Thyroid gland (tissue), 4 donors: ENCODE measurements at regions not wholly inside any gene's neighbourhood (a gene's known extent, or its start where the extent isn't known, plus 50 kb on each side); places are given as distances from the start of the nearest gene placed in this dataset.

Experiments used
- POLR2A ChIP-seq, 2 donors: fragments of 450-650 bp; IDR thresholded peaks; one replicate each; pipeline ENCODE4 v1.6.1; 2017; ENCODE audit warnings: antibody characterized with exemption in 2 of 2, mild to moderate bottlenecking in 2 of 2, moderate library complexity in 1 of 2
- TF ChIP-seq, protein P1 (sequence below), 6 experiments: fragments of 200-600 bp in 3 of 6; fragments of 450-650 bp in 3 of 6; sonication (generic) in 3 of 6; IDR thresholded peaks; one replicate each; pipeline ENCODE4 v1.5.1; 2016 to 2019; ENCODE audit warnings: antibody characterized with exemption in 6 of 6, mild to moderate bottlenecking in 2 of 6, inconsistent platforms in 1 of 6, moderate library complexity in 1 of 6

DNA sequence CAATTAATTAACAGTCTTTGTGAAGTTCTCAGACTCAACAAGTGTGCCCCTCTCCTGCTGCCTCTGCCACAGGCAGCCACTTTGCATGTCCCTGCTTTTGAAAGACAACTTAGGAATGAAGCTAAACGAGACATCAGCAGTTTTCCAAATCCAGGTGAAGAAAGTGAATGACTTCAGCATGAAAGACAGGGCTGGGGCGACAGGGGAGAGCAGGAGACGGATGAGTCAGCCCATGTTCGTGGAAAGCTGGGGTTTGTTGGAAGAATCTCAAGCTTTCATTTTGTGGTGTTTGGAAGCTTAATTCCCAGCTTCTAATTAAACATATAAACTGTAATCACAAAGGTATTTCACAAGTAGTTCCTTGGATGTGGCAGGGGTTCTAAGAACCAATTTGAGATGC, 207.8 kb upstream of the MAP3K1 start:
- TF ChIP-seq, protein P1, sequence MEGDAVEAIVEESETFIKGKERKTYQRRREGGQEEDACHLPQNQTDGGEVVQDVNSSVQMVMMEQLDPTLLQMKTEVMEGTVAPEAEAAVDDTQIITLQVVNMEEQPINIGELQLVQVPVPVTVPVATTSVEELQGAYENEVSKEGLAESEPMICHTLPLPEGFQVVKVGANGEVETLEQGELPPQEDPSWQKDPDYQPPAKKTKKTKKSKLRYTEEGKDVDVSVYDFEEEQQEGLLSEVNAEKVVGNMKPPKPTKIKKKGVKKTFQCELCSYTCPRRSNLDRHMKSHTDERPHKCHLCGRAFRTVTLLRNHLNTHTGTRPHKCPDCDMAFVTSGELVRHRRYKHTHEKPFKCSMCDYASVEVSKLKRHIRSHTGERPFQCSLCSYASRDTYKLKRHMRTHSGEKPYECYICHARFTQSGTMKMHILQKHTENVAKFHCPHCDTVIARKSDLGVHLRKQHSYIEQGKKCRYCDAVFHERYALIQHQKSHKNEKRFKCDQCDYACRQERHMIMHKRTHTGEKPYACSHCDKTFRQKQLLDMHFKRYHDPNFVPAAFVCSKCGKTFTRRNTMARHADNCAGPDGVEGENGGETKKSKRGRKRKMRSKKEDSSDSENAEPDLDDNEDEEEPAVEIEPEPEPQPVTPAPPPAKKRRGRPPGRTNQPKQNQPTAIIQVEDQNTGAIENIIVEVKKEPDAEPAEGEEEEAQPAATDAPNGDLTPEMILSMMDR (IDR thresholded peaks at IDR 0.05) = no peak
- no peak for TF ChIP-seq POLR2A (IDR thresholded peaks at IDR 0.05)
